ENCODE measurements at regions not wholly inside any gene's neighbourhood (a gene's known extent, or its start where the extent isn't known, plus 50 kb on each side); places are given as distances from the start of the nearest gene placed in this dataset.
"Not testable (repeated sequence)": the region's sequence is repeated elsewhere in the genome, so short reads cannot be mapped to it uniquely, and the experiment has no call there.

DNA sequence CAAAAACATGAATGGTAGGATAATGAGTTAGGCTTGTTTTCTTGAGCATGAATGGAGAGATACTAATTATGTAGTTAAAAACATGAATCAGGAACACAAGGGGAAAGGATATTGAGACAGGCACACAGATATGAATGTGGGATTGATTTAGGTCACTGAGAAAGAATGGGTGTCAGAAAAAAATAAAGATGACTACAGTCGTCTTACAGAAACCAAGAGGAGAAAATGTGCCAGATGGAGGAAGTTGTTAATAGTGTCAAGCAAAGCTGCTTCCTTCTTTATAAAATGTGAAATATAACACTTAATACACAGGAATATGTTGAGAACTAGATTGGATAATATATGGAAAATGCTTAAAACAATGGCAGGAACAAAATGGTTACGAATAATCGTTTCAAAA, 173.3 kb upstream of the BET1 start:
- DNase-seq: no peak

- no peak for DNase-seq
Measured at GRCh38 chr7:94178230-94178629, 174.1 kb upstream of the BET1 start.

GRCh38 chr7:94179466-94179865, 175.3 kb upstream of the BET1 start:
- no peak for DNase-seq

GRCh38 chr7:94182066-94182465, 177.9 kb upstream of the BET1 start:
- DNase-seq: no peak

- DNase-seq: no peak
Measured at GRCh38 chr7:94182721-94183120, 178.6 kb upstream of the BET1 start.

- DNase-seq: no peak
Measured at GRCh38 chr7:94183289-94183749, 179.2 kb upstream of the BET1 start.

DNA sequence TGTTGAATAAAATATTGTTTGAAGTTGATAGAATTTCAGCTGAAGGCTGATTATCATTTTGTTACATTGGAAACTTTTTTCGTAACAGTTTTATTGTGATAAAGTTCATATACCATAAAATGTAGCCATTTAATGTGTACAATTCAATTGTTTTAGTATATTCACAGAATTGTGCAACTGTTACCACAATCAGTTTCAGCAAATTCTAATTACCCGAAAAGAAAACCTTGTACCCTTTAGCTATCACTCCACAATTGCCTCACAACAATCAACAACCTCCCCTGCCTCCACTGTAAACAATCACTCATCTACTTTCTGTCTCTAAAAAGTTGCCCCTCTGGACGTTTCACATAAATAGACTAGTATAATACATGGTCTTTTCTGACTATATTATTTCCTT, 179.7 kb upstream of the BET1 start:
- no peak for DNase-seq

DNA sequence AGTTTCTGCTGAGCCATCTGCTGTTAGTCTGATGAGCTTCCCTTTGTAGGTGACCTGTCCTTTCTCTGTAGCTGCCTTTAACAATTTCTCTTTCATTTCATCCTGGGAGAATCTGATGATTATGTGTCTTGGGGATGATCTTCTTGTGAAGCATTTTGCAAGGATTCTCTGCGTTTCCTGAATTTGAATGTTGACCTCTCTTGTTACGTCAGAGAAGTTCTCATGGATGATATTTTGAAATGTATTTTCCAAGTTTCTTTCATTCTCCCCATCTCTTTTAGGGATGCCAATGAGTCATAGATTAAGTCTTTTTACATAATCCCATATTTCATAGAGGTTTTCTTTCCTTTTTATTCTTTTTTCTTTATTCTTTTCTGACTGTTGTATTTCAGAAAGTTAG, 184.2 kb upstream of the BET1 start:
- no peak for DNase-seq

DNA sequence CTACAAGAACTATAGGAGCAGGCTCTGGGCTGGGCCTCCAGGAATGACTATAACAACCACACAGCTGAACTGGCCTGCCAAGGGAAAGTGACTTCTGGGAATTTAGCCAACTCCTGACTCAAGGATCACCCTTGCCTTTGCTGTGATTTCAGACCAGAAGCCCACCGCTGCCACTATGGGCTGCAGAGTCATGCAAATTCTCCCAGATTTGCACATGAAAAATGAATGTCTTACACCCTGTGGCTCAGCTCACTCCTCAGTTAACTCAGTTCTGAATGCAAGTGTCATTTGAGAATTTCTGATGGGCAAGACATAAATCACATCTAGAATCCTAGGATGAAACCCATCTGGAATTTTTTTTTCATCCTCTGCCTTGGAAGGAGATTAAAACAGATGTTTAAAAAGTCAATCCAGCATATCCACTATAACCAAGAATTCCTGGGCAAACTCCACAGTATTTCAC, 186.5 kb upstream of the BET1 start:
- no peak for DNase-seq

DNA sequence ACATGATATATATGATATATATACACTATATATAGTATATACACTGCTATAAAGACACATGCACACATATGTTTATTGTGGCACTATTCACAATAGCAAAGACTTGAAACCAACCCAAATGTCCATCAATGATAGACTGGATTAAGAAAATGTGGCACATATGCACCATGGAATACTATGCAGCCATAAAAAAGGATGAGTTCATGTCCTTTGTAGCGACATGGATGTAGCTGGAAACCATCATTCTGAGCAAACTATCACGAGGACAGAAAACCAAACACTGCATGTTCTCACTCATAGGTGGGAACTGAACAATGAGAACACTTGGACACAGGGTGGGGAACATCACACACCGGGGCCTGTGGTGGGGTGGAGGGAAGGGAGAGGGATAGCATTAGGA, 190.3 kb upstream of the BET1 start:
- DNase-seq: not testable (repeated sequence)

- no peak for DNase-seq
Measured at GRCh38 chr7:94195201-94195600, 191.0 kb upstream of the BET1 start.

DNA sequence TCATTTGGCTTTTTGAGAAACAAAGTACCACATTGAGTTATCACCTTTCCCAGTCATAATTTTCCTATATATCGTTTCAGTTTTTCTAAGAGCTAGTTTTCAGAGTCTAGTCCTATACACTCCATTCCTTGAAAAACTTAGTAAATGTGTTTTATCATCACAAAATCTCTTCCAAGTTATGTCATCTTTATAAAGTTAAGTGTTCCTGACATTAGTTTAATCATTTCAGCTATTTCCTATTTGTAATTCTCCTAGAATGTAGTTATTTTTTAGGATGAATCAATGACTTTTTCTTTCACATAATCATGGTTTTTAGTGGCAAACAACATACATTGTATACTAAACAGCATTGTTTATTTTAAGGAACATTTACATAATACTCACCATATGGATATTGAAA, 191.7 kb upstream of the BET1 start:
- no peak for DNase-seq

DNA sequence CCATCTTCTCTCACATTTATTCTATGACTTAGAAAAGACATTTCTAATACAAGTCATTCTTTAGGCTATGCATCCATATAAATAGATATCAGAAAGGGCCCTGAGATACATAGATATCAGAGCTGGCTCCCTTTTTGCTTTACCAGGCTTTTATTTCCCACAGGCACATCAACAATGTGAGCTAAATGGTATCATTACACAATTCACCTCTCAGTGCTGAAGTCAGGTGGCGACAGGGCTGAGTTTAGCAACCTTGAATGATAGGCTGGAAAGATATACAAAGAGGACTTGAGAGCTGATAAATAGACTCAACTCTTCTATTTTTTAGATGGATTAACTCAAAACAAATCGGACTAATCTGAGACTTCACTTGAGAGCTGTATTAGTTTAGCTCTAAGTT, 189.2 kb upstream of the COL1A2 start:
- DNase-seq: no peak

DNA sequence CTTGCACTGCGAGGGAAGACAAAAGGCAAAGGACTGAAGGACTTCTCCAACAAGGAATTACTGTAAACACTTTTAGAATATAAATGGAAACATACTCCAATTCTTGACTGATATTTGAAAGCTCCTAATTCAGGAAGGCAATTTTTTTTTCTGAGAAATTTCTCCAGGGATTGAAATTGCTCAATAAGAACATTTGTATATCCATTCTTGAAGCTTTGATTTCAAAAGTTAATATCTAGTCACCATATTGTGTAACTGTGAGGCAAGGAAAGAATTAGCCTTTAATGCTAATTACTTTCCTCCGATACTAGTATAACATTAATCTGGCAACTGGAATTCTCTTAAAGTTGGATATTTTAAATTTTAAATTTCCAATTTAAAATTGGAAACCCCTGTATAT, 188.4 kb upstream of the COL1A2 start:
- DNase-seq: no peak

DNA sequence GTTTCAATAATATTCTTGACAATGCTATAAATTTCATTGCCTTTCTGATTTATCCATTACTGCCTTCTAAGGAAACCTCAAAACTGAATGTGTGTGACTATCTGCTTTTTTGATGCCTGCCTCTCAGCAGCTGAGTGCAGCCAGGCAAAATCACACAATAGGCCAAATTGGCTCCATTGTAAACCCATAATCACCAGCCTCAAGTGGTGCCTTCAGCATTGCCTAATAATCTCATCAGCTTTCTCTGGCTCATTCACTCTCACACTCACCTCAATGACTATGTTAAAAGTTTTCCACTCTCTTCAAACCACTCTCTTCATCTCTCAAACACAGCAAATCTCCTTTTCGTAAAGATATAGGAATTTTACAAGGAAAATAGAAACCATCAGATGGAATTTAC, 182.5 kb upstream of the COL1A2 start:
- DNase-seq: no peak

- DNase-seq: no peak
Measured at GRCh38 chr7:94216944-94217461, 177.7 kb upstream of the COL1A2 start.

DNA sequence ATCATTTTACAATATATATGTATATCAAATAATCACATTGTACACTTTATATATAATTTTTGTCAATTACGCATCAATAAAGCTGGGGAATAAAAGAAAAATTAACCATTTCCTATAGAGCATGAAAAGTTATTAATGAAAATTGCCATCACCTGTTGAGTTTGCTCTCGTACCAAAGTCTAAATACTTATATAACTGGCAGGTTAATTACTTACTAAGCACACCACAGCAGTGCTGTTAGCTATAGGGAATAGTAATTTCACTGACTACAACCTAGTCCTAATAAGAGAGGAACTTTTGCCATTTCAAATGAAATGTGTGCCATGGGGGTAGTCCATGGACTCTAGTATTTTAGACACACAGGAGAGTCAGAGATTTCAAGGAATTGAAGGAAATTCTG, 176.9 kb upstream of the COL1A2 start:
- no peak for DNase-seq

- no peak for DNase-seq
Measured at GRCh38 chr7:94222516-94222915, 172.2 kb upstream of the COL1A2 start.

DNA sequence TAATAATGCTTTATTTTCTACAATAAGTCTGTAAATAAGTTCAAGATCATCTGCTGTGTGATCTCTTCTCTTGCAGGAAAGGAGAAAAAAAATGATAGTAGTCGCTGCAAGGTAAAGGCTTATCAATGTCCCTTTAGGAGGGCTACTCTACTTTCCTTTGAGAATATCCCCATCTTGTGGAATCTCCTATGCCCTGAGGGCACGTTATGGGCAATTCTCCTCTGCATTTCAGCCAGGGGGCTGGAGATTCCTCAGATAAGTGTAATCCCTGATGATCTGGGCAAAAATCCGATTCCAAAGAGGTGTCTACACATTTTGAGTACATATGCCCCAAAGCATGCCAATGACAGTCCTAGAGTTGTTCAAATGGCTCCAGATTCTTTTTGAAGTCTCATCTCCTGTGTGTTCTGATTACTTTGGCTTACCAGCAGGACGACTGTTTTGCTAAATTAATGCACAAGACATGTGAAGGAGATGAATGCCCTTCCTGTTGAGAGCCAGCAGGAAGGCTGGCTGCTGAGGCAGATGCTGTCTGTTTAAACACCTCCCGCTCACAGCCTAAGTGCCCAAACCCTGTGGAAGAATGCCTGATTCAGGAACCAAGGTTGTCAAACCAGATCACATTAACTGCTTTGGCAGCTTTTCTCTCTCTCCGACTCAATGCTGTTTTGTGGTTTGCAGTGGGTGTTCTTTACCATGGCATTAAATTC, 171.2 kb upstream of the COL1A2 start:
- DNase-seq: no peak

GRCh38 chr7:94228223-94228622, 166.5 kb upstream of the COL1A2 start:
- DNase-seq: no peak

GRCh38 chr7:94228678-94229077, 166.0 kb upstream of the COL1A2 start:
- no peak for DNase-seq

GRCh38 chr7:94231305-94231704, 163.4 kb upstream of the COL1A2 start:
- no peak for DNase-seq

- DNase-seq: no peak
Measured at GRCh38 chr7:94236960-94237359, 157.7 kb upstream of the COL1A2 start.

- DNase-seq: no peak
Measured at GRCh38 chr7:94237417-94237816, 157.3 kb upstream of the COL1A2 start.

DNA sequence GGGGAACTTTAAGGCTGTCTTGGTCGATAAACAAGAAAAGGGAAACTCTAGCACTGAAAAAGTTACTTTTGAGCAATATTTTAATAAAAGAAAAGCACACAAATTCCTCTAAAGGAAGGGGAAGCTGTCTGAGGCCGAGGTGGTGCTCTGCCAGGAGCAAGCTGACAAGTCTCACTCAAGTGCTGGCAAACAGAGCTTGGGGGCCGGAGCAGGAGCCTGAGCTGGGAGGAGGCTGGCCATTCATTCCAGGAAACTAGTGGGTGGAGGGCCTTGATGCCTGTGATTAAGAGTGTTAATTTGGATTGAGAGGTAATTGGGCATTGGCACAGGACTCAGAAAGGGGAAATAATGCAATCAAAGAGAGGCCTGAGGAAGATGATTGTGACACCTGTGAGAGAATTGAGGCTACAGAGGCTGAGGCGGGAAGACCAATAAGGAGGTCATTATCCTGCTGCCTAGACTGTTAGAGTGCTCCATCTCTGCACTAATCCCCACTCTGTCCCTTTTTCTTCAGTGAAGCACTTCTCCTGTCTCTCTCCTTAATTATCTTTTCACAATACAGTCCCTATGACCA, 154.9 kb upstream of the COL1A2 start:
- DNase-seq: no peak

Measured in NCI-H187 (cell line).